ENCODE measurements at regions not wholly inside any gene's neighbourhood (a gene's known extent, or its start where the extent isn't known, plus 50 kb on each side); places are given as distances from the start of the nearest gene placed in this dataset.

GRCh38 chr7:115122388-115122787 is 200.5 kb downstream of the MDFIC start:
- no peak for DNase-seq

- DNase-seq, result no peak
Measured at GRCh38 chr7:115117748-115118147, 195.9 kb downstream of the MDFIC start.

- no peak for DNase-seq
Measured at GRCh38 chr7:115116773-115117715, 195.2 kb downstream of the MDFIC start.

- no peak for DNase-seq
Measured at GRCh38 chr7:115113776-115114175, 191.9 kb downstream of the MDFIC start.

GRCh38 chr7:115113131-115113530 is 191.2 kb downstream of the MDFIC start:
- DNase-seq, result no peak

GRCh38 chr7:115110523-115110922 is 188.6 kb downstream of the MDFIC start:
- DNase-seq, result no peak

- DNase-seq, result no peak
Measured at GRCh38 chr7:115106316-115106715, 184.4 kb downstream of the MDFIC start.

GRCh38 chr7:115102738-115103137 is 180.8 kb downstream of the MDFIC start:
- DNase-seq, result no peak

GRCh38 chr7:115101199-115101598 is 179.3 kb downstream of the MDFIC start:
- DNase-seq, result no peak

GRCh38 chr7:115099906-115100305 is 178.0 kb downstream of the MDFIC start:
- DNase-seq, result no peak

GRCh38 chr7:115097175-115097671 is 175.3 kb downstream of the MDFIC start:
- no peak for DNase-seq

GRCh38 chr7:115096262-115096661 is 174.4 kb downstream of the MDFIC start:
- DNase-seq, result no peak

GRCh38 chr7:115094163-115094562 is 172.3 kb downstream of the MDFIC start:
- DNase-seq, result no peak

- DNase-seq, result no peak
Measured at GRCh38 chr7:115088893-115089292, 167.0 kb downstream of the MDFIC start.

GRCh38 chr7:115087437-115087836 is 165.5 kb downstream of the MDFIC start:
- no peak for DNase-seq

- no peak for DNase-seq
Measured at GRCh38 chr7:115086146-115086841, 164.4 kb downstream of the MDFIC start.

GRCh38 chr7:115085421-115085820 is 163.5 kb downstream of the MDFIC start:
- no peak for DNase-seq

- DNase-seq, result no peak
Measured at GRCh38 chr7:115083935-115084334, 162.0 kb downstream of the MDFIC start.

GRCh38 chr7:115081772-115082171 is 159.9 kb downstream of the MDFIC start:
- no peak for DNase-seq

- DNase-seq, result no peak
Measured at GRCh38 chr7:115078851-115079250, 157.0 kb downstream of the MDFIC start.

GRCh38 chr7:115078386-115078785 is 156.5 kb downstream of the MDFIC start:
- DNase-seq, result no peak

- no peak for DNase-seq
Measured at GRCh38 chr7:115070311-115070710, 148.4 kb downstream of the MDFIC start.

All from AML-193 (cell line).